ENCODE measurements at regions not wholly inside any gene's neighbourhood (a gene's known extent, or its start where the extent isn't known, plus 50 kb on each side); places are given as distances from the start of the nearest gene placed in this dataset.

DNA sequence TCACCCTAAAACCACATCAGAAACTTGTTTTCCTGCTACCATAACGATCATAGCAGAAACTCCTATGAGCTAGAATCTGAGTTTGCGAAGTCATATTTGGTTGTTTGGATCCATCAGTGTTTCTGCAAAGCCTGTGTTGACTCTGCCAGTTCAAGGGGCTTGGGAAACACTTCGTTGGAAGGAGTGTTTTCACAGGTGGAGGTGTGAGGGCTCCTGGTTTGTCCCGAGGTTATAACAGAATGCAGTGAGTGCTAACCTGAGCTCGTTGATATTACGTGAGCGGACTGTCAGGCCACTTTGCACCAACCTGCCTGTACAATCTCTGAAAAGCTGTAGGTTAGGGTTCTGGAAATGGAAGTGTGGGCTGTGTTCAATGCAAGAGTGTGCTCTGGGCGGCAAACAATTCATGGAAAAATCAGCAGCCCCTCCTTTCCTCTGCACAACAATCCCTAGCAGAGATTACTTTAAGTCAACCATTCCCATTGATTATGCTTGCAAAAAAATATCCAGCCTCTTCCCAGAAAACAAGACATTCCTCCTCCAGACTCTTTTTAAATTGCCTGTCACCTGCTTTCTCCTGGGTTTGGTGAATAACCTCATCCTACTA, 622.0 kb downstream of the TYW1 start:
- TF ChIP-seq, protein P1, sequence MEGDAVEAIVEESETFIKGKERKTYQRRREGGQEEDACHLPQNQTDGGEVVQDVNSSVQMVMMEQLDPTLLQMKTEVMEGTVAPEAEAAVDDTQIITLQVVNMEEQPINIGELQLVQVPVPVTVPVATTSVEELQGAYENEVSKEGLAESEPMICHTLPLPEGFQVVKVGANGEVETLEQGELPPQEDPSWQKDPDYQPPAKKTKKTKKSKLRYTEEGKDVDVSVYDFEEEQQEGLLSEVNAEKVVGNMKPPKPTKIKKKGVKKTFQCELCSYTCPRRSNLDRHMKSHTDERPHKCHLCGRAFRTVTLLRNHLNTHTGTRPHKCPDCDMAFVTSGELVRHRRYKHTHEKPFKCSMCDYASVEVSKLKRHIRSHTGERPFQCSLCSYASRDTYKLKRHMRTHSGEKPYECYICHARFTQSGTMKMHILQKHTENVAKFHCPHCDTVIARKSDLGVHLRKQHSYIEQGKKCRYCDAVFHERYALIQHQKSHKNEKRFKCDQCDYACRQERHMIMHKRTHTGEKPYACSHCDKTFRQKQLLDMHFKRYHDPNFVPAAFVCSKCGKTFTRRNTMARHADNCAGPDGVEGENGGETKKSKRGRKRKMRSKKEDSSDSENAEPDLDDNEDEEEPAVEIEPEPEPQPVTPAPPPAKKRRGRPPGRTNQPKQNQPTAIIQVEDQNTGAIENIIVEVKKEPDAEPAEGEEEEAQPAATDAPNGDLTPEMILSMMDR (IDR thresholded peaks at IDR 0.05) = no peak

- TF ChIP-seq, protein P1 (IDR thresholded peaks at IDR 0.05) = no peak; the same call in 1 of the 2 replicates
Measured at GRCh38 chr7:67619175-67619574, 622.5 kb downstream of the TYW1 start.

- TF ChIP-seq, protein P1 (IDR thresholded peaks at IDR 0.05) = no peak
Measured at GRCh38 chr7:67620216-67620933, 623.7 kb downstream of the TYW1 start.

DNA sequence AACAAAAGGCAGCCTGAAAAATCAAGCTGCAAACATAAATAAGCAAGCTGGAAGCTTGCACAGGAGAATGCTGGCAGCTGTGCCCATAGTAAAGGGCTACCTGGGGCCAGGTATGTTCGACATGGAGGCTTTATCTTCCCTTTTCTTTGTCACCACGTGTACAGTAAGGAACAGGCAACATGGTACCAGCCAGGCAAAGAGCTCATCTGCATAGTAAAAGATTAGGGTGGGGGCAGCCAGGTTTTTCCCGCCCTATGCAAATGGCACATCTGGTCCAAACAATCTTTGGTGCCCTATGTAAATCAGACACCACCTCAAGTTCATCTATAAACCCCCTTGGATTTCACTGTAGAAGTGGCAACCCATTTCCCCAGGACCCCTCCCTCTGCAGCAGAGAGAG, 625.1 kb downstream of the TYW1 start:
- TF ChIP-seq, protein P1 (IDR thresholded peaks at IDR 0.05) = no peak

GRCh38 chr7:67625257-67625737, 628.7 kb downstream of the TYW1 start:
- TF ChIP-seq, protein P1 (IDR thresholded peaks at IDR 0.05) = peak; percentile 95

DNA sequence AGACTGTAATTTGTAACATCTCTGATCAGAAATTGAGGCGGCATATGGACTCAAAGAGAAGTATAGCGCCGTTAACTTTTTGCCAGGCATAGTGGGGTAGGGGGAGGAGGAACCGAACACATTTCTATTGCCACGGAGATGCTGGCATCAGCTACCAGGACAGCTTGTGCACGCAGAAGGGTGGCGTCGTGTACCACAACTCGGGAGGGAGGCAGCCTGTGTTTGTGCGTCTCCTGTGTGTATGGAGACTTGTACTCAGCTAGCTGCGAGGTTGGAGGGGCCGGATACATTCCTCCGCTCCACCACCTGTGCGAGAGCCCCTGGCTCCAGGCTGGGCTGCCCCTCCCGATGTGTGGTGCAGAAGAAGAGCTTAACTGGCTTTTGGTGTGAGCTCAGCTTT, 634.8 kb downstream of the TYW1 start:
- TF ChIP-seq, protein P1 (IDR thresholded peaks at IDR 0.05) = no peak

GRCh38 chr7:67635271-67635670, 638.6 kb downstream of the TYW1 start:
- TF ChIP-seq, protein P1 (IDR thresholded peaks at IDR 0.05) = no peak
